ENCODE measurements at regions not wholly inside any gene's neighbourhood (a gene's known extent, or its start where the extent isn't known, plus 50 kb on each side); places are given as distances from the start of the nearest gene placed in this dataset.

DNA sequence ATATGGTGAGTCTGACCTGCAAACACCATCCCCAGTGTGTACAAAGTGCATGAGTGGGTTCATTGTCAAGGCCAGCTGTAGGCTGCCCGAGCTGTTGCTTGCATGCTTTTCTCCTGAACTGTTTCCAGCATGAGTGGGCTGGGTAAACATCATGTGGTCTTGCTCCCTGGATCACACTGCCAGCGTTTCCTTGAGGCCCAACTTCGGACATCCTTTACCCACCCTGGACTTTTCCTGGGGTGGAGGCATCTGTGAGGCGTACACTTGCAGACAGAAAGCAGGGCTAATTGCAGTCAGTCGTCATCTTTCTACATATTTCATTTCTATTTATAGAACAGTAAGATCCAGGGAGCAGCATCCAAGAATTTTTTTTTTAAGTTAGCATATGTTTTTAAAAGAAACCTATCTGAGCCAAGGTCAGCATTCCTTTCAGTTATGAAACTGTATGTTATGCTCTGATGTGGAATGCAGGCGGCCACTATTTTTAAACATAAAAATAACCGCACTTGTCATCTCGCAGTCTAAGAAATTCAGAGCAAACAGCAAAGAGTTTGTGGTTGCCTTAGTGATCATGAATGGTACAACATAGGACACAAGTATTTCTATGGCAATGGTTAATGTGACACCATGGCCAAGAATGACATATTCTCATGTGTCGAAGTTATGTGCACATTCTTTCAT is 106.5 kb upstream of the DMRT1 start (continued):
- TF ChIP-seq, protein P1, sequence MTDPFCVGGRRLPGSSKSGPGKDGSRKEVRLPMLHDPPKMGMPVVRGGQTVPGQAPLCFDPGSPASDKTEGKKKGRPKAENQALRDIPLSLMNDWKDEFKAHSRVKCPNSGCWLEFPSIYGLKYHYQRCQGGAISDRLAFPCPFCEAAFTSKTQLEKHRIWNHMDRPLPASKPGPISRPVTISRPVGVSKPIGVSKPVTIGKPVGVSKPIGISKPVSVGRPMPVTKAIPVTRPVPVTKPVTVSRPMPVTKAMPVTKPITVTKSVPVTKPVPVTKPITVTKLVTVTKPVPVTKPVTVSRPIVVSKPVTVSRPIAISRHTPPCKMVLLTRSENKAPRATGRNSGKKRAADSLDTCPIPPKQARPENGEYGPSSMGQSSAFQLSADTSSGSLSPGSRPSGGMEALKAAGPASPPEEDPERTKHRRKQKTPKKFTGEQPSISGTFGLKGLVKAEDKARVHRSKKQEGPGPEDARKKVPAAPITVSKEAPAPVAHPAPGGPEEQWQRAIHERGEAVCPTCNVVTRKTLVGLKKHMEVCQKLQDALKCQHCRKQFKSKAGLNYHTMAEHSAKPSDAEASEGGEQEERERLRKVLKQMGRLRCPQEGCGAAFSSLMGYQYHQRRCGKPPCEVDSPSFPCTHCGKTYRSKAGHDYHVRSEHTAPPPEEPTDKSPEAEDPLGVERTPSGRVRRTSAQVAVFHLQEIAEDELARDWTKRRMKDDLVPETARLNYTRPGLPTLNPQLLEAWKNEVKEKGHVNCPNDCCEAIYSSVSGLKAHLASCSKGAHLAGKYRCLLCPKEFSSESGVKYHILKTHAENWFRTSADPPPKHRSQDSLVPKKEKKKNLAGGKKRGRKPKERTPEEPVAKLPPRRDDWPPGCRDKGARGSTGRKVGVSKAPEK (CRISPR knock-in tag; IDR thresholded peaks at IDR 0.05; ENCODE audit: borderline replicate concordance): no peak
- no peak for TF ChIP-seq RORA (CRISPR knock-in tag; IDR thresholded peaks at IDR 0.05)
- TF ChIP-seq KMT2A (CRISPR knock-in tag; IDR thresholded peaks at IDR 0.05): no peak
- TF ChIP-seq SOX5 (CRISPR knock-in tag; IDR thresholded peaks at IDR 0.05; ENCODE audit: borderline replicate concordance): peak; percentile 63; the same call in 1 of the 2 replicates
- TF ChIP-seq, protein P2, sequence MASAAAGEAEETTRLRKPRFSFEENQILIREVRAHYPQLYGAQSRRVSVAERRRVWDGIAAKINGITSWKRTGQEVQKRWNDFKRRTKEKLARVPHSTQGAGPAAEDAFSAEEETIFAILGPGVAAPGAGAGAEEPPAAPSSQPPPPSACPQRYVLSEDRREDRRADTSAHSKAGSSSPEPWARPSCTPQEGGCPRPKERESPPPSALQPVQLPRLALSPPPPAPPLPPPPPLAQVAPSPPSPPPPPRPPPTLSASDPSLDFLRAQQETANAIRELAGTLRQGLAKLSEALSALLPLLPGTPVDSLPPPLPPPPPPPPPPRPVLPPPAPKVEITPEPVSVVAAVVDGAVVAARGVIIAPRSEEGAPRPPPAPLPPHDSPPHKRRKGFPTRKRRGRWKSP (CRISPR knock-in tag; IDR thresholded peaks at IDR 0.05): no peak
- TF ChIP-seq, protein P3, sequence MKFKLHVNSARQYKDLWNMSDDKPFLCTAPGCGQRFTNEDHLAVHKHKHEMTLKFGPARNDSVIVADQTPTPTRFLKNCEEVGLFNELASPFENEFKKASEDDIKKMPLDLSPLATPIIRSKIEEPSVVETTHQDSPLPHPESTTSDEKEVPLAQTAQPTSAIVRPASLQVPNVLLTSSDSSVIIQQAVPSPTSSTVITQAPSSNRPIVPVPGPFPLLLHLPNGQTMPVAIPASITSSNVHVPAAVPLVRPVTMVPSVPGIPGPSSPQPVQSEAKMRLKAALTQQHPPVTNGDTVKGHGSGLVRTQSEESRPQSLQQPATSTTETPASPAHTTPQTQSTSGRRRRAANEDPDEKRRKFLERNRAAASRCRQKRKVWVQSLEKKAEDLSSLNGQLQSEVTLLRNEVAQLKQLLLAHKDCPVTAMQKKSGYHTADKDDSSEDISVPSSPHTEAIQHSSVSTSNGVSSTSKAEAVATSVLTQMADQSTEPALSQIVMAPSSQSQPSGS (CRISPR knock-in tag; IDR thresholded peaks at IDR 0.05): 0 out of 2 replicates have a peak, but pooled peaks have one; percentile 23
- TF ChIP-seq NKX3-1 (CRISPR knock-in tag; IDR thresholded peaks at IDR 0.05): no peak
- TF ChIP-seq ZNF660 (CRISPR knock-in tag; IDR thresholded peaks at IDR 0.05; ENCODE audit: borderline replicate concordance, low read depth): no peak
- TF ChIP-seq AGO2 (optimal IDR thresholded peaks at IDR 0.05; ENCODE audit: low read depth, low read length): no peak
- TF ChIP-seq, protein P4, sequence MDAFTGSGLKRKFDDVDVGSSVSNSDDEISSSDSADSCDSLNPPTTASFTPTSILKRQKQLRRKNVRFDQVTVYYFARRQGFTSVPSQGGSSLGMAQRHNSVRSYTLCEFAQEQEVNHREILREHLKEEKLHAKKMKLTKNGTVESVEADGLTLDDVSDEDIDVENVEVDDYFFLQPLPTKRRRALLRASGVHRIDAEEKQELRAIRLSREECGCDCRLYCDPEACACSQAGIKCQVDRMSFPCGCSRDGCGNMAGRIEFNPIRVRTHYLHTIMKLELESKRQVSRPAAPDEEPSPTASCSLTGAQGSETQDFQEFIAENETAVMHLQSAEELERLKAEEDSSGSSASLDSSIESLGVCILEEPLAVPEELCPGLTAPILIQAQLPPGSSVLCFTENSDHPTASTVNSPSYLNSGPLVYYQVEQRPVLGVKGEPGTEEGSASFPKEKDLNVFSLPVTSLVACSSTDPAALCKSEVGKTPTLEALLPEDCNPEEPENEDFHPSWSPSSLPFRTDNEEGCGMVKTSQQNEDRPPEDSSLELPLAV (CRISPR knock-in tag; conservative IDR thresholded peaks at IDR 0.05; ENCODE audit: low read depth): no peak
- TF ChIP-seq TOE1 (CRISPR knock-in tag; IDR thresholded peaks at IDR 0.05): no peak
- no peak for TF ChIP-seq MTF2 (CRISPR knock-in tag; IDR thresholded peaks at IDR 0.05; ENCODE audit: borderline replicate concordance)
- TF ChIP-seq SKI (IDR thresholded peaks at IDR 0.05; ENCODE audit: partially characterized antibody): peak; percentile 98
- no peak for TF ChIP-seq SMAD1 (CRISPR knock-in tag; IDR thresholded peaks at IDR 0.05; ENCODE audit: borderline replicate concordance, low read depth)
- no peak for TF ChIP-seq RARG (CRISPR knock-in tag; IDR thresholded peaks at IDR 0.05; ENCODE audit: low read depth)
- TF ChIP-seq ESRRA (CRISPR knock-in tag; IDR thresholded peaks at IDR 0.05; ENCODE audit: low read depth): no peak
- TF ChIP-seq ZNF329 (CRISPR knock-in tag; IDR thresholded peaks at IDR 0.05; ENCODE audit: low read depth): no peak
- TF ChIP-seq, protein P5, sequence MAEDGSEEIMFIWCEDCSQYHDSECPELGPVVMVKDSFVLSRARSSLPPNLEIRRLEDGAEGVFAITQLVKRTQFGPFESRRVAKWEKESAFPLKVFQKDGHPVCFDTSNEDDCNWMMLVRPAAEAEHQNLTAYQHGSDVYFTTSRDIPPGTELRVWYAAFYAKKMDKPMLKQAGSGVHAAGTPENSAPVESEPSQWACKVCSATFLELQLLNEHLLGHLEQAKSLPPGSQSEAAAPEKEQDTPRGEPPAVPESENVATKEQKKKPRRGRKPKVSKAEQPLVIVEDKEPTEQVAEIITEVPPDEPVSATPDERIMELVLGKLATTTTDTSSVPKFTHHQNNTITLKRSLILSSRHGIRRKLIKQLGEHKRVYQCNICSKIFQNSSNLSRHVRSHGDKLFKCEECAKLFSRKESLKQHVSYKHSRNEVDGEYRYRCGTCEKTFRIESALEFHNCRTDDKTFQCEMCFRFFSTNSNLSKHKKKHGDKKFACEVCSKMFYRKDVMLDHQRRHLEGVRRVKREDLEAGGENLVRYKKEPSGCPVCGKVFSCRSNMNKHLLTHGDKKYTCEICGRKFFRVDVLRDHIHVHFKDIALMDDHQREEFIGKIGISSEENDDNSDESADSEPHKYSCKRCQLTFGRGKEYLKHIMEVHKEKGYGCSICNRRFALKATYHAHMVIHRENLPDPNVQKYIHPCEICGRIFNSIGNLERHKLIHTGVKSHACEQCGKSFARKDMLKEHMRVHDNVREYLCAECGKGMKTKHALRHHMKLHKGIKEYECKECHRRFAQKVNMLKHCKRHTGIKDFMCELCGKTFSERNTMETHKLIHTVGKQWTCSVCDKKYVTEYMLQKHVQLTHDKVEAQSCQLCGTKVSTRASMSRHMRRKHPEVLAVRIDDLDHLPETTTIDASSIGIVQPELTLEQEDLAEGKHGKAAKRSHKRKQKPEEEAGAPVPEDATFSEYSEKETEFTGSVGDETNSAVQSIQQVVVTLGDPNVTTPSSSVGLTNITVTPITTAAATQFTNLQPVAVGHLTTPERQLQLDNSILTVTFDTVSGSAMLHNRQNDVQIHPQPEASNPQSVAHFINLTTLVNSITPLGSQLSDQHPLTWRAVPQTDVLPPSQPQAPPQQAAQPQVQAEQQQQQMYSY (CRISPR knock-in tag; IDR thresholded peaks at IDR 0.05): no peak
- TF ChIP-seq MEIS1 (CRISPR knock-in tag; IDR thresholded peaks at IDR 0.05; ENCODE audit: borderline replicate concordance): no peak

All from HepG2 (cell line).